Aorta (tissue), 5 donors: ENCODE measurements at regions not wholly inside any gene's neighbourhood (a gene's known extent, or its start where the extent isn't known, plus 50 kb on each side); places are given as distances from the start of the nearest gene placed in this dataset.

ENCODE experiments used
- ATAC-seq: fragments of 200-7000 bp; cut with Tn5 transposase; one replicate; pipeline ENCODE4 v1.9.1; 2022; ENCODE audit warnings: moderate library complexity; ENCODE audit not compliant: low FRiP score
- DNase-seq, 2 donors: peaks; one replicate each; pipeline ENCODE4 v3.0.0-alpha.2; 2020
- H3K27ac ChIP-seq, 2 donors: one replicate each; pipeline ENCODE4 v1.5.1; 2013; ENCODE audit warnings: low read length in 2 of 2, mild to moderate bottlenecking in 2 of 2, moderate library complexity in 2 of 2, control low read depth in 1 of 2, inconsistent platforms in 1 of 2, low read depth in 1 of 2
- H3K27me3 ChIP-seq, 2 donors: one replicate each; pipeline ENCODE4 v1.6.1; 2013; ENCODE audit warnings: control low read depth in 1 of 2, low read length in 1 of 2, mild to moderate bottlenecking in 1 of 2, moderate library complexity in 1 of 2; ENCODE audit not compliant: insufficient read depth in 2 of 2, control insufficient read depth in 1 of 2
- H3K36me3 ChIP-seq, 2 donors: one replicate each; pipeline ENCODE4 v1.6.1; 2013; ENCODE audit warnings: control low read depth in 1 of 2, low read length in 1 of 2, mild to moderate bottlenecking in 1 of 2; ENCODE audit not compliant: insufficient read depth in 2 of 2, control insufficient read depth in 1 of 2
- H3K4me1 ChIP-seq, 2 donors: one replicate each; pipeline ENCODE4 v1.6.1; 2013; ENCODE audit warnings: low read length in 2 of 2, control low read depth in 1 of 2, mild to moderate bottlenecking in 1 of 2, moderate library complexity in 1 of 2; ENCODE audit not compliant: insufficient read depth in 2 of 2, control insufficient read depth in 1 of 2
- H3K4me3 ChIP-seq, 2 donors: one replicate each; pipeline ENCODE4 v1.5.1; 2013; ENCODE audit warnings: low read length in 2 of 2, control low read depth in 1 of 2, mild to moderate bottlenecking in 1 of 2
- H3K9me3 ChIP-seq: one replicate; pipeline ENCODE4 v1.6.1; 2013; ENCODE audit warnings: mild to moderate bottlenecking, low read length; ENCODE audit not compliant: control insufficient read depth
- WGBS, 2 donors: extraction: QIAGEN DNeasy Blood & Tissue Kit; methylation state at CpG; one replicate each; pipeline ENCODE4 v1.1.7; 2013; 5-methylcytosine and 5-hydroxymethylcytosine counted together
- intact Hi-C, 2 donors: fragments of 100-400 bp; cut with DNase I; formaldehyde crosslinking; loops; one replicate each; pipeline versions ENCODE4 v1.14.2 to v1.15.0; 2022
- donor health status: healthy with polysubstance abuse.
- donor health status: Bipolar disorder and iron deficiency.
- donor health status: DM: no; HTN: no; CAD: no.
- donor health status: DM: no; HTN: no; CAD: no.
- donor health status: DM: yes; HTN: yes; CAD: no.

- Histone ChIP-seq H3K27ac (no peak overlapping the region), H3K36me3 (no peaks in the 10 kb centered on the region), H3K4me3 (no peak overlapping the region), H3K9me3 (no peaks in the 10 kb centered on the region), H3K27me3 (no peaks in the 10 kb centered on the region), H3K4me1 (no peaks in the 10 kb centered on the region)
- DNase-seq (no peak), ATAC-seq (no peak)
- intact Hi-C loops = no loop called here
- WGBS, 2 donors = 66 to 69% methylated on average over 2 of the region's 2 CpGs
Observed at GRCh38 chrX:125758819-125759218, 407.3 kb downstream of the DCAF12L2 start.

DNA sequence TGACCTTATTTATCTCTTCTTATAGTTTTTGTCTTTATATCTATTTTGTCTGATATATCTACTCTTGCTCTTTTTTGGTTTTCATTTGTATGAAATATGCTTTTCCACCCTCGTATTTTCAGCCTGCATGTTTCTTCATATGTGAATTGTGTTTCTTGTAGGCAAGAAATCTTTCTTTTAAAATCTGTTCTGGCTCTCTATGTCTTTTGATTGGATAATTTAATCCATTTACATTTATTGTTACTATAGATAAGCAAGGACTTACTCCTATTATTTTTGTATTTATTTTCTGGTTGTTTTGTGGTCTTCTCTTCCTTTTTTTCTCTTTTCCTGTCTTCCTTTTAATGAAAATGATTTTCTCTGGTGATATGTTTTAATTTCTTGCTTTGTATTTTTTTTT, 403.1 kb downstream of the DCAF12L2 start:
- DNase-seq = no peak
- ATAC-seq = no peak
- 23 to 44% methylated on average over 1 of the region's 1 CpG for WGBS, 2 donors

GRCh38 chrX:125765347-125765746, 400.7 kb downstream of the DCAF12L2 start:
- intact Hi-C loops = no loop called here
- no peak overlapping the region for H3K4me3 ChIP-seq
- ATAC-seq (no peak), DNase-seq (no peak)
- WGBS, 2 donors = 85 to 90% methylated on average over 2 of the region's 2 CpGs
- H3K27ac ChIP-seq = no peak overlapping the region
- no peaks in the 10 kb centered on the region for H3K36me3 ChIP-seq
- H3K9me3 ChIP-seq = no peaks in the 10 kb centered on the region
- H3K4me1 ChIP-seq = no peaks in the 10 kb centered on the region
- H3K27me3 ChIP-seq = no peaks in the 10 kb centered on the region

More for the DNA sequence above, 403.1 kb downstream of the DCAF12L2 start:
- no peak overlapping the region for H3K4me3 ChIP-seq
- intact Hi-C loops = no loop called here
- no peak overlapping the region for H3K27ac ChIP-seq
- no peaks in the 10 kb centered on the region for H3K9me3 ChIP-seq
- H3K36me3 ChIP-seq = no peaks in the 10 kb centered on the region
- H3K4me1 ChIP-seq = no peaks in the 10 kb centered on the region
- no peaks in the 10 kb centered on the region for H3K27me3 ChIP-seq

DNA sequence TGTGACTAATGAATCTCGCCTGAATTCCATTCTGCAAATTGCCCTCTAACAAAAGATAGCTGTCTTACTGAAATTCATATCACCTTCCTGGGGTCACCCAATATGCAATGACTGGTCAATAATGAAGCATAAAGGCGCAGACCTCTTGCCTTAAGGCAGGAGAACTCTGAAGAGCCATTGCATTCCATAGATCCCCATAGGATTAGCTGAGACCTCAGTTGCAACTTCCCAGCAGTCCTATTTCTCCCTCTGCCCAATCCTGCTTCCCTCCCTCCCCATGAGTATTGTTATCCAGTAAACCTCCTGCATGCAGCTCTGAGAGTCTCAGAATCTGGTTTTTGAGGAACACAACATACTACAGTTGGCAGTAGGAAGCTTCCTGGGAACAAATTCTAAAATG, 396.5 kb downstream of the DCAF12L2 start:
- Histone ChIP-seq H3K9me3 (no peaks in the 10 kb centered on the region), H3K4me1 (no peaks in the 10 kb centered on the region), H3K4me3 (no peak overlapping the region), H3K27me3 (no peaks in the 10 kb centered on the region), H3K27ac (no peak overlapping the region), H3K36me3 (no peaks in the 10 kb centered on the region)
- intact Hi-C loops = no loop called here
- DNase-seq (no peak), ATAC-seq (no peak)
- 45 to 63% methylated on average over 2 of the region's 2 CpGs for WGBS, 2 donors

DNA sequence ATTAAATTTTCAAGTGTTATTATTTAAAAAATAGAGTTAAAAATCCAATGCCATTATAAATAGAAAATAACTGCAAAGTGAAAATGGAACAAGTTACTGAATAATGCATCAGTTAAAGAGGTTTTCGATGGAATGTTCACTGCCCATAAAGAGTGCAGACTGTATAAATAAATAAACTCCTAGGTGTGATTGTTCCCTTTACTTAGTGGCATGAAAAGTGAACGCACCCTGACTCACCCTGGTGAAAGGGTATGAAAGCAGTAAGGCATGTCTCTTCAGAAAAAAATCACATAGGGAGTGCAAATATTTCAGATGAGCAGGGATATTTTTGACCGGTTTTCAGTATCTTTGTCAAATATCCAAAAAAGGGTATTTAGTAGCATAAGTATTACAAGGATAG, 387.8 kb downstream of the DCAF12L2 start:
- ATAC-seq (no peak), DNase-seq (no peak)
- peaks cover 1% of the 10 kb centered on the region for H3K9me3 ChIP-seq
- no peaks in the 10 kb centered on the region for H3K4me1 ChIP-seq
- intact Hi-C loops = no loop called here
- H3K36me3 ChIP-seq = no peaks in the 10 kb centered on the region
- WGBS, 2 donors = 56 to 64% methylated on average over 3 of the region's 3 CpGs
- H3K27ac ChIP-seq = no peak overlapping the region
- no peak overlapping the region for H3K4me3 ChIP-seq
- H3K27me3 ChIP-seq = no peaks in the 10 kb centered on the region

- Histone ChIP-seq H3K4me1 (no peaks in the 10 kb centered on the region), H3K27ac (no peak overlapping the region), H3K27me3 (no peaks in the 10 kb centered on the region), H3K4me3 (no peak overlapping the region), H3K9me3 (no peaks in the 10 kb centered on the region), H3K36me3 (no peaks in the 10 kb centered on the region)
- intact Hi-C loops = no loop called here
- no peak for ATAC-seq
- no peak for DNase-seq
- WGBS, 2 donors = 36 to 43% methylated on average over 2 of the region's 2 CpGs
Observed at GRCh38 chrX:125782184-125782583, 383.9 kb downstream of the DCAF12L2 start.

DNA sequence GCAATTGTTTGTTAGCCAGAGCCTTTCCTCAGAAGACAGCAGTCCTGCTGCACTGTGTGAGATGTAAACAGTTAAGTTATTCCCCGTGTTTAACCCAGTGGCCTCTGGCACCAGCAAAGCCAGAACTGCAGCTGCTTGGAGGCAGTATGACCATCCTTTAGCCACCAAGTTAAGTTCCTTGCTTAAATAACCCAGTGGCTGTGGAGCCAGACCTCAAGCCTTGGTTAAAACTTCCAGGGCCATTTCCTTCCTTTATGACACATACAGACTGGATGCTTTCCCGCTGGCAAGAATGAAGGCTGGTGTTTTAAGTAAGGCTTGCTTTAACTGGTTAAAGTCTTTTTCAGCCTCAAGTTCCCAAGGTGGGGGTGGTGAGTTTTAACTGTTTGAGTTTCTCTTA, 379.8 kb downstream of the DCAF12L2 start:
- no peaks in the 10 kb centered on the region for H3K27me3 ChIP-seq
- WGBS, 2 donors = 6 to 10% methylated on average over 2 of the region's 2 CpGs
- no peak overlapping the region for H3K27ac ChIP-seq
- H3K36me3 ChIP-seq = no peaks in the 10 kb centered on the region
- H3K4me1 ChIP-seq = no peaks in the 10 kb centered on the region
- H3K4me3 ChIP-seq = no peak overlapping the region
- H3K9me3 ChIP-seq = no peaks in the 10 kb centered on the region
- DNase-seq (no peak), ATAC-seq (no peak)
- intact Hi-C loops = no loop called here

DNA sequence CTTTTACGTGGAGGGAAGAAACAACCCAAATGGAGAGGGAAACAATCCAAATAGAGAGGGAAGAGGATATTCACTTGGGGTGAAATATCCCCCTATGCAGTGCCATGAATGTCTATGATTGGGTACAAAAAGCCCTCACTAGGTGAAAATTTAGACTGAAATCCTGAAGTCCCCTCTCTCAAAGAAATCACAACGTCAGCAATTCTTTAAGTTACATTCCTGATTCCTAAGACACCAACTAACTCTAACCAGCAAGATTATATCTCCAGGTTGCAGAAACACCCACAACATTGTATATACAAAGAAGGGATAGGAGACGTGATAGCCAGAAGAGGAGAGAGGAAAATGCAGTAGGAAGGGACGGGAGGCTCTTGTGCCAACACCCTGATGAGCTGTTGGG, 374.3 kb downstream of the DCAF12L2 start:
- 52 to 58% methylated on average over 4 of the region's 4 CpGs for whole genome bisulfite sequencing, 2 donors

GRCh38 chrX:125810856-125811255, 355.2 kb downstream of the DCAF12L2 start:
- WGBS, 2 donors = 69 to 90% methylated on average over 4 of the region's 4 CpGs

More for the DNA sequence above, 374.3 kb downstream of the DCAF12L2 start:
- no peaks in the 10 kb centered on the region for H3K27me3 ChIP-seq
- intact Hi-C loops = no loop called here
- H3K4me3 ChIP-seq = no peak overlapping the region
- H3K9me3 ChIP-seq = no peaks in the 10 kb centered on the region
- H3K27ac ChIP-seq = no peak overlapping the region
- no peaks in the 10 kb centered on the region for H3K36me3 ChIP-seq
- ATAC-seq (no peak), DNase-seq (no peak)
- H3K4me1 ChIP-seq = no peaks in the 10 kb centered on the region

More at GRCh38 chrX:125810856-125811255, 355.2 kb downstream of the DCAF12L2 start:
- Histone ChIP-seq H3K27me3 (no peaks in the 10 kb centered on the region), H3K4me1 (no peaks in the 10 kb centered on the region), H3K9me3 (no peaks in the 10 kb centered on the region), H3K27ac (no peak overlapping the region), H3K36me3 (no peaks in the 10 kb centered on the region), H3K4me3 (no peak overlapping the region)
- ATAC-seq = no peak
- intact Hi-C loops = no loop called here
- DNase-seq = no peak
